Heart left ventricle (tissue), 16 donors: ENCODE measurements at regions not wholly inside any gene's neighbourhood (a gene's known extent, or its start where the extent isn't known, plus 50 kb on each side); places are given as distances from the start of the nearest gene placed in this dataset.

Source experiments
- ATAC-seq, 4 donors: fragments of 200-7000 bp; cut with Tn5 transposase; one replicate each; pipeline ENCODE4 v1.9.1; 2020 to 2022; ENCODE audit warnings: moderate library complexity in 4 of 4, mild to moderate bottlenecking in 3 of 4, moderate number of reproducible peaks in 1 of 4
- DNase-seq, 5 donors: peaks; one replicate each; pipeline ENCODE4 v3.0.0-alpha.2; 2020
- H3K27ac ChIP-seq, 12 donors: fragments of 200-600 bp; sonication (generic) in 4 of 12; one replicate each; pipeline versions ENCODE4 v1.5.0 to v1.8.0; 2016 to 2022; ENCODE audit warnings: mild to moderate bottlenecking in 2 of 12
- H3K27me3 ChIP-seq, 9 donors: fragments of 200-600 bp; sonication (generic) in 2 of 9; one replicate each; pipeline versions ENCODE4 v1.5.1 to v1.8.0; 2016 to 2022; ENCODE audit warnings: mild to moderate bottlenecking in 3 of 9
- H3K36me3 ChIP-seq, 9 donors: fragments of 200-600 bp; sonication (generic) in 2 of 9; one replicate each; pipeline versions ENCODE4 v1.5.0 to v1.8.0; 2018 to 2022; ENCODE audit warnings: mild to moderate bottlenecking in 2 of 9
- H3K4me1 ChIP-seq, 12 donors: fragments of 200-600 bp; sonication (generic) in 4 of 12; one replicate each; pipeline versions ENCODE4 v1.5.0 to v1.8.0; 2016 to 2022; ENCODE audit warnings: mild to moderate bottlenecking in 3 of 12
- H3K4me3 ChIP-seq, 12 donors: fragments of 200-600 bp; sonication (generic) in 4 of 12; one replicate each; pipeline versions ENCODE4 v1.5.0 to v1.8.0; 2017 to 2022; ENCODE audit warnings: mild to moderate bottlenecking in 9 of 12, moderate library complexity in 4 of 12
- H3K9me3 ChIP-seq, 12 donors: fragments of 200-600 bp; sonication (generic) in 4 of 12; one replicate each; pipeline versions ENCODE4 v1.5.0 to v1.8.0; 2016 to 2022; ENCODE audit warnings: mild to moderate bottlenecking in 1 of 12
- CTCF ChIP-seq, 12 donors: fragments of 200-600 bp; sonication (generic) in 4 of 12; IDR thresholded peaks; one replicate each; pipeline versions ENCODE4 v1.5.0 to v1.8.0; 2018 to 2022; ENCODE audit warnings: antibody characterized with exemption in 12 of 12, mild to moderate bottlenecking in 5 of 12
- POLR2A ChIP-seq, 2 donors: fragments of 450-650 bp; IDR thresholded peaks; one replicate each; pipeline ENCODE4 v1.6.1; 2017; ENCODE audit warnings: antibody characterized with exemption in 2 of 2, mild to moderate bottlenecking in 2 of 2, moderate library complexity in 2 of 2
- WGBS, 4 donors: extraction: QIAGEN DNeasy Blood & Tissue Kit in 2 of 4; methylation state at CpG; one replicate each; pipeline versions ENCODE4 v1.1.5 to v1.1.7; 2013 to 2018; 5-methylcytosine and 5-hydroxymethylcytosine counted together
- intact Hi-C, 10 donors: fragments of 100-400 bp; cut with DNase I; formaldehyde crosslinking; loops; one replicate each; pipeline versions ENCODE4 v1.11.1 to v1.14.2; 2022
- donor health status: ischemic (EF 13 %, LVEDD 7.1; RV severe dilation, severe dysfunction).
- donor health status: healthy with polysubstance abuse.
- donor health status: DM: no; HTN: yes; CAD: no.
- donor health status: DM: no; HTN: no; CAD: no.
- donor health status: ischemic (EF 25% LVEDD 6.9; RV normal size, moderate dysfunction).
- donor health status: ischemic (EF 25% LVEDD 5.7; RV mildly dilated, moderate dysfunction).
- donor health status: healthy.
- donor health status: DM: yes; HTN: yes; CAD: no.
- donor health status: ischemic (EF 35%, LVEDD 5.7; RV mildly dilated, moderate dysfunction).
- donor health status: nonischemic (EF 11% LVEDD 7.7; RV severe dilation, severe dysfunction).
- donor health status: DM: yes; HTN: yes; CAD: no.
- donor health status: PGD.
- donor health status: ischemic (EF 29% LVEDD 5.4; RV normal size, mild dysfunction).
- donor health status: nonischemic (EF 23%, LVEDD 6.1; RV moderate dilation, normal function).

- WGBS, 4 donors = 50 to 78% (median 69%) methylated on average over 7 of the region's 7 CpGs
- Histone ChIP-seq H3K4me3 (no peak overlapping the region), H3K27ac (no peak overlapping the region), H3K9me3 (no peaks in the 10 kb centered on the region), H3K4me1 (no peaks in the 10 kb centered on the region), H3K27me3 (peaks cover 0 to 14% (median 0%) of the 10 kb centered on the region in 9 donors), H3K36me3 (no peaks in the 10 kb centered on the region)
- TF ChIP-seq POLR2A (IDR thresholded peaks at IDR 0.05) = no peak
- no peak for TF ChIP-seq CTCF (IDR thresholded peaks at IDR 0.05)
- DNase-seq (no peak), ATAC-seq (no peak)
- intact Hi-C loops = no loop called here
Observed at GRCh38 chr14:98296895-98297294, 975.1 kb downstream of the BCL11B start.

GRCh38 chr14:98297567-98297966, 974.4 kb downstream of the BCL11B start:
- 77 to 85% (median 80%) methylated on average over 7 of the region's 7 CpGs for WGBS, 4 donors
- ATAC-seq (no peak), DNase-seq (no peak)
- TF ChIP-seq POLR2A (IDR thresholded peaks at IDR 0.05) (no peak), CTCF (IDR thresholded peaks at IDR 0.05) (no peak)
- intact Hi-C loops = no loop called here
- Histone ChIP-seq H3K9me3 (no peaks in the 10 kb centered on the region), H3K36me3 (no peaks in the 10 kb centered on the region), H3K4me1 (no peaks in the 10 kb centered on the region), H3K27me3 (peaks cover 0 to 14% (median 0%) of the 10 kb centered on the region in 9 donors), H3K4me3 (no peak overlapping the region), H3K27ac (no peak overlapping the region)

- TF ChIP-seq POLR2A (IDR thresholded peaks at IDR 0.05) (no peak), CTCF (IDR thresholded peaks at IDR 0.05) (no peak)
- DNase-seq (no peak), ATAC-seq (no peak)
- H3K4me3 ChIP-seq = no peak overlapping the region
- no peak overlapping the region for H3K27ac ChIP-seq
- 81 to 87% (median 83%) methylated on average over 8 of the region's 8 CpGs for WGBS, 4 donors
- no peaks in the 10 kb centered on the region for H3K9me3 ChIP-seq
- peaks cover 0 to 14% (median 0%) of the 10 kb centered on the region in 9 donors for H3K27me3 ChIP-seq
- H3K4me1 ChIP-seq = no peaks in the 10 kb centered on the region
- H3K36me3 ChIP-seq = no peaks in the 10 kb centered on the region
- intact Hi-C loops = no loop called here
Observed at GRCh38 chr14:98298481-98299244, 973.3 kb downstream of the BCL11B start.

GRCh38 chr14:98301681-98302080, 970.3 kb downstream of the BCL11B start:
- ATAC-seq = no peak
- peaks cover 0 to 11% (median 0%) of the 10 kb centered on the region in 9 donors for H3K27me3 ChIP-seq
- H3K9me3 ChIP-seq = no peaks in the 10 kb centered on the region
- H3K4me3 ChIP-seq = no peak overlapping the region
- intact Hi-C loops = no loop called here
- no peaks in the 10 kb centered on the region for H3K4me1 ChIP-seq
- DNase-seq = no peak
- no peak overlapping the region for H3K27ac ChIP-seq
- H3K36me3 ChIP-seq = no peaks in the 10 kb centered on the region
- no peak for TF ChIP-seq POLR2A (IDR thresholded peaks at IDR 0.05)
- 64 to 66% (median 65%) methylated on average over 4 of the region's 4 CpGs for WGBS, 4 donors

GRCh38 chr14:98304574-98304973, 967.4 kb downstream of the BCL11B start:
- 57 to 82% (median 67%) methylated on average over 3 of the region's 3 CpGs for WGBS, 4 donors
- Histone ChIP-seq H3K27me3 (no peaks in the 10 kb centered on the region), H3K9me3 (no peaks in the 10 kb centered on the region), H3K27ac (no peak overlapping the region), H3K4me3 (no peak overlapping the region), H3K36me3 (no peaks in the 10 kb centered on the region), H3K4me1 (no peaks in the 10 kb centered on the region)
- intact Hi-C loops = no loop called here
- ATAC-seq = no peak
- DNase-seq = no peak
- TF ChIP-seq POLR2A (IDR thresholded peaks at IDR 0.05) = no peak
- TF ChIP-seq CTCF (IDR thresholded peaks at IDR 0.05) = no peak
